OCI-LY1 (cell line): ENCODE measurements at regions not wholly inside any gene's neighbourhood (a gene's known extent, or its start where the extent isn't known, plus 50 kb on each side); places are given as distances from the start of the nearest gene placed in this dataset.

Source experiments
- EZH2 ChIP-seq: fragments of 200-600 bp; sonication (generic), shearing (Covaris generic); IDR thresholded peaks from 2 replicates; pipeline ENCODE4 v1.8.0; 2017; ENCODE audit warnings: borderline replicate concordance, mixed run types, mild to moderate bottlenecking, antibody characterized with exemption, low read length, moderate library complexity, mixed read lengths
- TF ChIP-seq, protein P1 (sequence below): fragments of 200-600 bp; sonication (generic), shearing (Covaris generic); IDR thresholded peaks from 2 replicates; pipeline ENCODE4 v1.5.1; 2017; ENCODE audit warnings: mild to moderate bottlenecking, antibody characterized with exemption, low read length, moderate library complexity, mixed read lengths

DNA sequence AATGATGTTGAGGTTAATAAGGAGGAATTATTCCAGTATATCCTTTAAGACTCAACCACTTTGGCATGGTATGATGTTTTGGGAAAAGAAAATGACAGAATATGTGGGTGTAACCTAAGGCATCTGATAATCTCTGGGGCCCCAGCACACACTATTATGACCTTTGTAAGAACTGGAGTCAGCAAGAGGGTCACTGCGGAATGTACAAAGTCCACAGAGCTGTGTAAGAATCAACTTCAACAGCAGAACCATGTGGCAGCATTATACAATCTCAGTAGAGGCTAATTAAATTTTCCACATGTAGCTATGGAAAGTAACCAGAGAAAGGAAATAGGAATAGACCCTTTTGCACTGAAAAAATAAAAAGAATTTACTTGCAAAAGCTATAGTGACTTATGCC, 445.1 kb upstream of the UBE2E3 start:
- TF ChIP-seq, protein P1, sequence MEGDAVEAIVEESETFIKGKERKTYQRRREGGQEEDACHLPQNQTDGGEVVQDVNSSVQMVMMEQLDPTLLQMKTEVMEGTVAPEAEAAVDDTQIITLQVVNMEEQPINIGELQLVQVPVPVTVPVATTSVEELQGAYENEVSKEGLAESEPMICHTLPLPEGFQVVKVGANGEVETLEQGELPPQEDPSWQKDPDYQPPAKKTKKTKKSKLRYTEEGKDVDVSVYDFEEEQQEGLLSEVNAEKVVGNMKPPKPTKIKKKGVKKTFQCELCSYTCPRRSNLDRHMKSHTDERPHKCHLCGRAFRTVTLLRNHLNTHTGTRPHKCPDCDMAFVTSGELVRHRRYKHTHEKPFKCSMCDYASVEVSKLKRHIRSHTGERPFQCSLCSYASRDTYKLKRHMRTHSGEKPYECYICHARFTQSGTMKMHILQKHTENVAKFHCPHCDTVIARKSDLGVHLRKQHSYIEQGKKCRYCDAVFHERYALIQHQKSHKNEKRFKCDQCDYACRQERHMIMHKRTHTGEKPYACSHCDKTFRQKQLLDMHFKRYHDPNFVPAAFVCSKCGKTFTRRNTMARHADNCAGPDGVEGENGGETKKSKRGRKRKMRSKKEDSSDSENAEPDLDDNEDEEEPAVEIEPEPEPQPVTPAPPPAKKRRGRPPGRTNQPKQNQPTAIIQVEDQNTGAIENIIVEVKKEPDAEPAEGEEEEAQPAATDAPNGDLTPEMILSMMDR = no peak
- TF ChIP-seq EZH2 = no peak
